ENCODE measurements at regions not wholly inside any gene's neighbourhood (a gene's known extent, or its start where the extent isn't known, plus 50 kb on each side); places are given as distances from the start of the nearest gene placed in this dataset.

GRCh38 chr20:22914291-22914690 is 120.8 kb upstream of the SSTR4 start:
- DNase-seq (ENCODE audit: low read depth) = no peak
- no peak overlapping the region for H3K4me3 ChIP-seq (ENCODE audit: low read depth, low read length)
- TF ChIP-seq CTCF (IDR thresholded peaks at IDR 0.05; ENCODE audit: insufficient read depth, low read depth, low read length, missing control alignments) = no peak

- no peak for DNase-seq (ENCODE audit: low read depth)
- TF ChIP-seq CTCF (IDR thresholded peaks at IDR 0.05; ENCODE audit: insufficient read depth, low read depth, low read length, missing control alignments) = no peak
- H3K4me3 ChIP-seq (ENCODE audit: low read depth, low read length) = no peak overlapping the region
Measured at GRCh38 chr20:22915512-22915911, 119.6 kb upstream of the SSTR4 start.

- DNase-seq (ENCODE audit: low read depth) = no peak
- H3K4me3 ChIP-seq (ENCODE audit: low read depth, low read length) = no peak overlapping the region
- TF ChIP-seq CTCF (IDR thresholded peaks at IDR 0.05; ENCODE audit: insufficient read depth, low read depth, low read length, missing control alignments) = no peak
Measured at GRCh38 chr20:22916021-22916842, 118.9 kb upstream of the SSTR4 start.

- TF ChIP-seq CTCF (IDR thresholded peaks at IDR 0.05; ENCODE audit: insufficient read depth, low read depth, low read length, missing control alignments) = no peak
- H3K4me3 ChIP-seq (ENCODE audit: low read depth, low read length) = no peak overlapping the region
- DNase-seq (ENCODE audit: low read depth) = no peak
Measured at GRCh38 chr20:22918286-22918983, 116.7 kb upstream of the SSTR4 start.

GRCh38 chr20:22920898-22921297 is 114.2 kb upstream of the SSTR4 start:
- no peak for TF ChIP-seq CTCF (IDR thresholded peaks at IDR 0.05; ENCODE audit: insufficient read depth, low read depth, low read length, missing control alignments)
- no peak overlapping the region for H3K4me3 ChIP-seq (ENCODE audit: low read depth, low read length)
- DNase-seq (ENCODE audit: low read depth) = no peak

- no peak for DNase-seq (ENCODE audit: low read depth)
- no peak overlapping the region for H3K4me3 ChIP-seq (ENCODE audit: low read depth, low read length)
- no peak for TF ChIP-seq CTCF (IDR thresholded peaks at IDR 0.05; ENCODE audit: insufficient read depth, low read depth, low read length, missing control alignments)
Measured at GRCh38 chr20:22921595-22922421, 113.3 kb upstream of the SSTR4 start.
